GM18526 (cell line): ENCODE measurements at regions not wholly inside any gene's neighbourhood (a gene's known extent, or its start where the extent isn't known, plus 50 kb on each side); places are given as distances from the start of the nearest gene placed in this dataset.
A peak's percentile ranks its signal among the peaks of the same experiment; 100 is the strongest.

Experiments
- POLR2A ChIP-seq: IDR thresholded peaks from 3 replicates; pipeline ENCODE4 v1.6.1; 2011; ENCODE audit not compliant: insufficient read length; ENCODE audit errors: extremely low read depth

DNA sequence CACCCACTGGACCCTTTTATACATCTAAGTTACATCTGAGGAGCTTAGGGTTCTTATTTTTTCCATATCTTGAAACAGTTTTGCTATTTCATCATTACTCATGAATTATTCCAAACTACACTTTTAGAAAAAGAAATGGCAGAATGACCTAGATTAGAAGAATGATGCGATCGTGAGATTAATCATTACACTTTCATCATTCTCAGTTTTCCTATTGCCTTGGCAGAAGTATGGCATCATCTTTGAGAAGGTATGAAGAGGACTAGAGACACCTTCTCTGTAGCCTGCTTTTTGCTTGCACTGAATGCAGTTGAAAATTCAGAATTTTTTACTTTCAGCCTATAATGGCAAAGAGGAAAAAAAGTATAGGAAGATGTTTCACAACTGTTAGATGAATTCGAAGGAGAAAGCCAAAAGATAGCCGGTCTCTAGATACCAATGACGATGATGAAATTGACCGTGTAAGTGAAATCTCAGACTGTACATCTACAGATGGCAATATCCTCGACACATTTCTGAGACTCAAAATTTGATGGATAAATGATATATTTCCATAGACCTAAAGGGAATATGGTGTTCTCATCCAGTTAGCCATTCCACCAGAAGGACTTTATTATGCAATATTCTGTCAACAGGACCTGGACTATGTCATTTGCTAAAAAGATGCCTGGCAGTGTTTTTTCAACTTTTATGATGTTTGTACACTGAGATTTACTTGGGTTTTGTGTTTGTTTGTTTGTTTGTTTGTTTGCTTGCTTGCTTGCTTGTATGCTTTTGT is 191.8 kb downstream of the TOMM20 start:
- TF ChIP-seq POLR2A, result no peak

DNA sequence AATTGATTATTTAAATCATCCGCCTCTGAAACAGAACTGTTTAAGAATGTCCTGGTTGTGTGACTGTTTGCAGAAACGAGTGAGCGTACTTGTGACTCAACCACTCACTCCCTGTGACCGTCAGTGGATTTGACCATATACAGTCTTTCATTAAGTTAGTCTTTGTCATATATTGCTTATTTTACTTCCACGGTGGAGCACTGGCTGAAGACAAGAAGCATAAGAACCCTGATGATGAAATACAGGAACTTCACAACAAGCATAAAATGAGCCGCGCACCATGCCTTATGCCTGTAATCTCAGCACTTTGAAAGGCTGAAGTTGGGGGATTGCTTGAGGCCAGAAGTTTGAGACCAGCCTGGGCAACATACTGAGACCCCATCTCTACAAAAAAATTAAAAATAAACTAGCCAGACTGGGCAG is 194.0 kb downstream of the TOMM20 start:
- no peak for TF ChIP-seq POLR2A

DNA sequence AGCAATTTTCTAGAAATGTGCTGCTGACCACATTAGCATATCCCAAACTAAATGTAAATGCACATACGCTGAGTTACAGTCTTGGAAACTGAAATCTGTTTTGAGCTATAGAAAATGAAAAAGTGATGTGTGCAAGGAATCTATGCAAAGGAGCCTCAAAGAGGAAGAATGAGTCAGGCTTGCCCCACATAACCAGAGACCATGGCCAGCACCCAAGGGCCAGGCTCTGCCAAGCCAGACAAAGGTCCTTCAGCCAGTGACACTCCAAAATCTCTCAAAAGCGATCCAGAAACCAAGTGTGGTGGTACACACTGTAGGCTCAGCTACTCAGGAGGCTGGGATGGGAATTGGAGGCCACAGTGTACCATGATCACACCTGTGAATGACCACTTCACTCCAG is 195.2 kb downstream of the TOMM20 start:
- peak; percentile 32 for TF ChIP-seq POLR2A

DNA sequence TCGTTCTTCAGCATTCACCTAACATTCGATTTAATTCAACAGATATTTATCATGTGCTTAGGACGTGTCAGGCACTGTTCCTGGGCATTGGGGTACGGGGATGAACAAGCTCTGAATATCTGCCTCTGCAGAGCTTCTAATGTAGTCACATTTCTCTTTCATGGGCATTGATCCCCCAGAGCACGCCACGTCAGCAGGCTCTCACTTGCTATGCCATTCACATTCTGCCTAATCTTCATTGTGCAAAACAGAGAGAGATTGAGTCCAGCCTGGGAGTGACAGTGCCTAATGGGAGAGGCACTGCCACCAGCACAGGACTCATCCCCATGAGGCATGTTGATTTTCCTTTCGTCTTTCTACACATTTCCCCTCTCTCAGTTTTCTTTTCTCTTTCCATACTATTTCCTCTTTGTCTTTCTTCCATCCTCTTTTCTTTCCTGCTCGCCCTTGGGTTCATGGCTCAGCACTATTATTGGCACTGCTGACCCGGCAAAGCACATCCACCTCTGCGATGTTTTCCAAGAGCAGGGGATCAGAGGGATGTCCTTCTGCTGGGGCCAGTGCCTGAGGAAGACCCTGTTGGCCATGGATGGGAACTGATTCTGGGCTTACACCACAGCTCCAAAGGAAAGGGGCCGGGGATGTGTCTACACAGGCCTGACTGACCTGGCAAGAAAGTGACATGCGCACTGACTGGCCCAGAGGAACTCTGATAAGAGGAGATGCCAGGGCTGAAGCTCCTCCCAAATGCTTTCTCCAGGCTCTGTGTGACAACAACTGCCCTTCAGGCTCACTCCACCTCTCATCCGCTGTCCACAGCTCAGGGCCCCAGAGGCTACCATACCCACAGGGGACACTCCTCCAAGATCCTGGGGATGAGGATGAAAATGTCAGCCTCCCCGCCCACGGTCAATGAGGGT is 195.9 kb downstream of the TOMM20 start:
- no peak for TF ChIP-seq POLR2A

DNA sequence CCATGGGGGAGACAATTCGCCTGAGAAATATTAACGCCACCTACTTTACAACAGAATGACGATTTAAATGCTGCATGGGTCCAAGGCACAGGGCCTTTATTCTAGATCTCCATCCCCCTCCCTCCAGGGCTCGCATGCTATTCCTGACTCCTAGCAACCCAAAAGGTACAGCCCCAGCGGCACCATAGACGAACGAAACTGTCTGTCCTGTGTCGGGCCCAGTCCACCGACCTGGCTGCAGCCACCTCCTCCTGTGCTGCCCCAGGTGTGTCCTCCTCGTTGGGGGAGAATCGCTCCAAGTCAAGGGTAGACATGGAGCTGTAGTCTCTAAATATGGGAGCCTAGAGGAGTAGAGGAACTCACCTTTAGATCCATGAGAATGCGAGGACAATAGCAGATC is 196.5 kb downstream of the TOMM20 start:
- no peak for TF ChIP-seq POLR2A

DNA sequence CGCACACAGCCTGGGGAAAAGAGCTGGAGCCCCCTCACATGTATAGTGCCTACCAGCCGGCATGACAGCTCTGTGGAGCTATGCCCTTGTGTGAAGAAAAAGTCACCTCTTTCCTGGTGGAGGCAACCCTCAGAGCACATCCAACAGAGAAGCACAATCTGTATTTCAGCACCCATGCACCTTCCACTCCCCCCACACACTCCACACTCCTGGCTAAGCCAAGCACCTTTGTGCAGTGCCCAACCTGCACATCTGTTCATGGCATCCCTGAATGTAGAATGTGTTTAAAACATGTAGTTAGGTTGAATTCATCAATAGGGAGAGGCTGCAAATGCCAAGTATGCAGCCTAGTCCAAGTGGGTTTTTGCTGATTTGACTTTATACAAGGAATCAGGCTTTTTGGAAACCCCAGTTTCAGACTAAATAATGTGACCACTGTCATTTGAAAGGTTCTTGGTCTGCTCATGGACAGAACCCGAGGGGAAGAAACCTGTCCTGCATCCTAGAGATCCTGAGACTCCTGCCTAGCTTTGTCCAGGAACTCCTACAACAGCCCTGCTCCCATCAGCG is 197.1 kb downstream of the TOMM20 start:
- no peak for TF ChIP-seq POLR2A

DNA sequence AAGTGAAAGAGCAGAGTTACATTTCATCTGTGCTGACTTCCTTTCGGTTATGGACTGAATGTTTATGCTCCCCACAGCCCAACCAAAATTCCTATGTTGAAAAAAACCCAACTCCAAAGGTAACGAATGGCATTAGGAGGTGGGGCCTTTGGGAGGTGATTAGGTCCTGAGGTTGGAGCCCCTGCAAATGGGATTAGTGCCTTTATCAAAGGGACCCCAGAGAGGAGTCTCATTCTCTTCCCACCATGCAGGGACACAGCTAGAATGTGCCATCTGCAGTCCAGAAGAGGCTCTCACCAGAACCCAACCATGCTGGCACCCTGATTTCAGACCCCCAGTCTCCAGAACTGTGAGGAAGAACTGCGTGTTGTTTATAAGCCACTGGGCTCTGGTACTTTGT is 199.3 kb downstream of the TOMM20 start:
- no peak for TF ChIP-seq POLR2A

DNA sequence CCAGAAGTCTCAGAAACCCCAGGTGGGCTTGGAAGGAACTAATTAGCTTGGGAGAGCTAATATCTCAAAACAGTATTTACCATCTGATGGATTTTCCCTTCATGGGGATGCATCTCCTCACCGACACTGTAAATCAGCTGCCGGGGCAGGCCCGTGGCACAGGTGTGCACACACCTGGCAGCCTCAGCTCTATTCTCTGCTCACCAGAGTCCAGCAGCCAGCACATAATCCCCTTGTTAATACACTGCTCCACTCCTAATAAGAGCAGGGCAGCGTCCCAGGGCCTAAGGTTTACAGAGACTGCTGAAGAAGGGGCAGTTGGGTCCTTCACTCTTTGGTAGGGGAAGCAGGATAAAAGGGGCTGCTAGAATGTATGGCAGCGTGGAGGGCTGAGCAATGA is 200.0 kb downstream of the TOMM20 start:
- TF ChIP-seq POLR2A, result no peak

DNA sequence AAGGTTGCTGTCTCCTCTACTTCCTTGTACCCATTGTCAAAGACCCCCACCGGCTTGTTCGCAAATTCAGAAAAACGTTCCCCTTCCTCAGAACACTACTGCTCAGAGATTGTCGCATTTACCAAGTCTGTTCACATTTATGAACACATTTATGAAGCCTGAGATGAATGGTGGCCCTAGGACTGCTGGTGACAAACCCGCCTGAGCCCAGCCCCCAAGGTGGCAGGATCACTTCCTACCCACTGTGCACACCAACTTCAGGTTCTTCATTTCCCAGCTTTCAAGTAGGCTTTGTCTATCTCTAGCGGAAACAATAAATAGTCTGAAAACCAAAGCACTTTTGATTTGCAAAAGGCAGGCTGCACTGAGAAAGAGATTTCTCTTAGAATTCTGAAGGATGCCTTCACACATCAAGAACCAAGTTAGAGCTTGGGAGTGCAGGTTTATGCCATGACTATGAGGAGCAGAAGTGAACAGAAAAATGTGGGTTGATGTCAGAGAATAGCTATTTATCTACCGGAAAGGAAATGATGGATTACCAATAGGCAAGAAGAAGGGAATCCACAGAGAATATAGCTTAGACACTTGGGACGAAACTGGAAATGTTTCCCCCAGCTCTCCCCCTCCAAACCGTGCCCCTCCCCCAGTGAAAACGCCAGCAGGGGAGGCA is 200.5 kb downstream of the TOMM20 start:
- TF ChIP-seq POLR2A, result no peak

DNA sequence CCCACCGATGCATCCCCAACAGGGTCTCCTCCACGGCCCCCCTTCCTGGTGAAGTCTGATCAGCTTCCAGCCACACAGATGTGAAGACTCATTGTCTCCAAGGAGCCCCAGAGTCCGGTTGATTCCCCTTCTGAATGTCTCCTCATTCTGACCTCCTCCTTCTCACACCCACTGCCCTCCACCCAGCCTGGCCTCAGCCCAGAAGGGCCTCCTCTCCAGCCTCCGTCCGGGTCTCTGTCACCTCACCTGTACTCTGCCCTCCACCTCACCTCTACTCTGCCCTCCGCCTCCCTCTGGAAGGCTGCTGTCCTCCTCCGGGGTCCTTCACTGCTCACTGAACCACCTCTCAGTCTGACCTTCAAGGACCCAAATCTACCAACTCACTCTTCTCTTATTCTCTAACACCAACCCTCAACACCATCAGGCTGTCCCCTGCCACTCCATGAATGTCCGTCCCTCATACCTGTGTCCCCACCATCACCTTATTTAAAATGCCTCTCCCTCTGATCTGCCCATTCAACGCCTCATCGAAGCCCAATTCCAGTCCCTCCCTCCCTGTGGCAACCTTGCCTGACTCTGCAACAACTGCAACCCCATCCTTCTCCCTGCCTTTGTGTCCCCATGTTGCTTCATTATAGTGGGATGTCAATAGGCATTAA is 201.2 kb downstream of the TOMM20 start:
- TF ChIP-seq POLR2A, result no peak

DNA sequence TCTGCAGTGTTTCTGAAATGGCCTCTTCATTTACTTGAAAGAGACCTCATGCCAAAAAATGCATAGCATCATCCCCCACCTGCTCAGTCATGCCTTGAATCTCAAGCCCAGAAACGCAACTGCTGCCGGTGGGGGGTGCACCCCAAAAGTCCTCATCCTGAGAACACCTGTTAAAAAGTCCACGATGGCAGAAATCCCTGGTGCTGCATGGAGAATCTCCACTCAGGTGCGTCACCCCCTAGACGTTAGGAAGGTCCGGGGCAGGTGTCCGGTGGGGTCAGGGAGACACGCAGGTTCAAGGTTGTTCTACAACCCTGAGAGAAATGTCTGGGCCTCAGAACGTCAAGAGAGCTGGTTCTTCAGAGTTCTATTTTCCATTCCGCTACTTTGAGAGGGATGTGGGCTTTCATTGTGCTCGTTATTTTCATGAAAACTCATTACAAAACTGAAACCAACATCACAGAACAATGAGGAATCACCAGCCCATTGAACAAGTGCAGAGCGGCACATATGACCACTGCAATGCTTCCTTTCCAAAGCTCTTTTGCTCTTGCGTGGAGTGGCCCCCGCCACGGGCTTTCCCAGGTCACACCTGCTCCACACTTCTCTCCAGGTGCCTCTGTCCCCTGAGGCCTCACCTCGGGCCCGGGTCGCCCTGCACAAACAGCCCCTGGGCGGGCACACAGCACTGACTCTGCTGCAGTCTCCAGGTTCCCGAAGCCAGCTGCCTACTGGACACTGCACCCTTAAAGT is 201.9 kb downstream of the TOMM20 start:
- TF ChIP-seq POLR2A, result no peak

DNA sequence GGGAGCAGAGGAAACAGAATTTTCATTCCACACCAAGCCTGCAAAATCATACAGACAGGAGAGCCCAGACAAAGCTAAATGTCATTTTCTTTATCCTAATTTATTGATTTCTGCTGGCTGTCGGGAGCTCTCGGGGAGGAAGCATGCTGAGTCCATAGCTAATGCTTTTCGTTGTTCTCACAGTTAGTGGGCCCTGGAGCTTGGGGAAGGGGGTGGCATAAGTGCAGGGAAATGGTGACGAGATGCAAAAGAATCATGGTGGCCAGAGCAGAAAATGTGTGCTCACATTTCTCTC is 202.4 kb downstream of the TOMM20 start:
- TF ChIP-seq POLR2A, result no peak

DNA sequence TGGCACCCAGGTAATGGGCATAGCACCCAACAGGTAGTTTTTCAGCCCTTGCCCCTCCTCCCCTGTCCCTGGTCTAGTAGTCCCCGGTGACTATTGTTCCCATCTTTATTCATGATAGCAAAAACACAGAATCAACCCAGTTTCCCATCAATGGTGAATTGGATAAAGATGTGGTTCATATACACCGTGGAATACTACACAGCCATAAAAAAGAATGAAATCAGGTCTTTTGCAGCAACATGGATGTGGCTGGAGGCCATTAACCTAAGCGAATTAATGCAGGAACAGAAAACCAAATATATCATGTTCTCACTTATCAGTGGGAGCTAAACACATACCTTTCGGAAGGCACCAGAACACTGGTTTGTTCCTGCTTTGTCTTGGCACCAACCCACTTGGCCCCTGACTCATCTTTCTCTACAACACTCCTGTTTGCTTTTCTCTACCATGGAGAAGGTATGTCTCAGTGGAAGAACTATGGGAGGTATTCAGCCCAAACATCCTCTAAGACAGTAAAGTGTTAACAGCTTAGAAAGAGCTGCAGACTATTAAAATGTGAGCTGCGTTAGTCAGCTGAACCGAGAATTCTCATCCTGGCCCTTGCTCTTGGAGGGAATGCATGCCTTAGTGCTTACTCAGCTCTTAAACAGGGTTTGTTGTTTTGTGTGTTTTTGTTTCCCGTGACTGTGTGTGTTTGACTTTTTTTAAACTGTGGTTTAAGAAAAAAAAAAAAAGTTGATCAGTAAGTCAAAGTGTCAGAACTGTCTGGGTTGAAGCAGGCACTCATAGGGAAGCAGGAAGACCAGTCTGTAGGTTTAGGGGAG is 203.0 kb downstream of the TOMM20 start:
- no peak for TF ChIP-seq POLR2A
